CD14-positive monocyte (primary cell): ENCODE measurements at regions not wholly inside any gene's neighbourhood (a gene's known extent, or its start where the extent isn't known, plus 50 kb on each side); places are given as distances from the start of the nearest gene placed in this dataset.

Experiments used
- DNase-seq, 3 donors: peaks; one replicate each; pipeline ENCODE4 v3.0.0-alpha.2; 2011 to 2022
- H2AFZ ChIP-seq: 2 replicates; pipeline ENCODE4 v1.6.0; 2012; ENCODE audit warnings: mild to moderate bottlenecking, low read depth, low read length, inconsistent platforms; ENCODE audit not compliant: insufficient read depth, poor library complexity, severe bottlenecking
- H3K27ac ChIP-seq, 2 donors: 1 replicate in 1 of 2; 2 replicates in 1 of 2; pipeline ENCODE4 v1.5.1; 2012 to 2013; ENCODE audit warnings: low read length in 2 of 2, control low read depth in 1 of 2, inconsistent platforms in 1 of 2, low read depth in 1 of 2, mild to moderate bottlenecking in 1 of 2
- H3K27me3 ChIP-seq, 2 donors: one replicate each; pipeline versions ENCODE4 v1.6.0 to v1.6.1; 2011 to 2013; ENCODE audit warnings: low read length in 2 of 2; ENCODE audit not compliant: control insufficient read depth in 2 of 2, insufficient read depth in 2 of 2
- H3K36me3 ChIP-seq, 2 donors: replicated peaks in 1 of 2; 1 replicate in 1 of 2; 2 replicates in 1 of 2; pipeline versions ENCODE4 v1.5.1 to v1.6.1; 2012 to 2013; ENCODE audit warnings: low read length in 2 of 2, control low read depth in 1 of 2, inconsistent platforms in 1 of 2, mild to moderate bottlenecking in 1 of 2; ENCODE audit not compliant: insufficient read depth in 2 of 2, control insufficient read depth in 1 of 2
- H3K4me1 ChIP-seq, 2 donors: 1 replicate in 1 of 2; 2 replicates in 1 of 2; pipeline versions ENCODE4 v1.5.1 to v1.6.1; 2012 to 2013; ENCODE audit warnings: low read length in 2 of 2, control low read depth in 1 of 2, inconsistent platforms in 1 of 2, mild to moderate bottlenecking in 1 of 2, moderate library complexity in 1 of 2; ENCODE audit not compliant: insufficient read depth in 2 of 2, control insufficient read depth in 1 of 2
- H3K4me2 ChIP-seq: replicated peaks from 2 replicates; pipeline ENCODE3; 2012; ENCODE audit warnings: low read length, moderate library complexity, mild to moderate bottlenecking; ENCODE audit not compliant: poor library complexity, severe bottlenecking; ENCODE audit errors: extremely low read depth
- H3K4me3 ChIP-seq, 3 experiments: fragments of 200-600 bp in 1 of 3; sonication (generic) in 1 of 3; replicated peaks in 1 of 3; 1 replicate in 2 of 3; 2 replicates in 1 of 3; pipeline ENCODE4 v1.5.1; 2011 to 2013; ENCODE audit warnings: low read length in 3 of 3, mild to moderate bottlenecking in 3 of 3, control low read depth in 2 of 3, low read depth in 2 of 3, inconsistent platforms in 1 of 3, moderate library complexity in 1 of 3
- H3K79me2 ChIP-seq: 2 replicates; pipeline ENCODE4 v1.6.0; 2012; ENCODE audit warnings: mild to moderate bottlenecking, control low read depth, inconsistent platforms, low read length, moderate library complexity; ENCODE audit not compliant: insufficient read depth
- H3K9ac ChIP-seq: 2 replicates; pipeline ENCODE4 v1.6.0; 2017; ENCODE audit warnings: low read length, mild to moderate bottlenecking; ENCODE audit not compliant: insufficient read depth, poor library complexity, severe bottlenecking
- H3K9me3 ChIP-seq, 2 donors: replicated peaks in 1 of 2; 1 replicate in 1 of 2; 2 replicates in 1 of 2; pipeline versions ENCODE4 v1.5.1 to v1.6.1; 2012 to 2013; ENCODE audit warnings: low read length in 2 of 2, control low read depth in 1 of 2; ENCODE audit not compliant: control insufficient read depth in 1 of 2, insufficient read depth in 1 of 2
- H4K20me1 ChIP-seq: 2 replicates; pipeline ENCODE4 v1.6.0; 2012; ENCODE audit warnings: mild to moderate bottlenecking, low read length, control low read depth, moderate library complexity; ENCODE audit not compliant: insufficient read depth
- H3K27ac Mint-ChIP-seq, 7 donors: one replicate each; pipeline ENCODE4 v1.8.0; 2020; ENCODE audit warnings: mild to moderate bottlenecking in 7 of 7, mixed read lengths in 7 of 7, moderate library complexity in 6 of 7, inconsistent platforms in 2 of 7
- H3K27me3 Mint-ChIP-seq, 3 donors: one replicate each; pipeline ENCODE4 v1.8.0; 2021 to 2022; ENCODE audit warnings: low read depth in 3 of 3, mild to moderate bottlenecking in 3 of 3, mixed read lengths in 3 of 3, moderate library complexity in 3 of 3, inconsistent platforms in 1 of 3
- H3K36me3 Mint-ChIP-seq, 2 donors: one replicate each; pipeline ENCODE4 v1.8.0; 2020; ENCODE audit warnings: mixed read lengths in 2 of 2, inconsistent platforms in 1 of 2, mild to moderate bottlenecking in 1 of 2
- H3K4me1 Mint-ChIP-seq: one replicate; pipeline ENCODE4 v1.8.0; 2020; ENCODE audit warnings: mild to moderate bottlenecking, mixed read lengths
- H3K4me3 Mint-ChIP-seq, 2 donors: one replicate each; pipeline ENCODE4 v1.8.0; 2020; ENCODE audit warnings: mild to moderate bottlenecking in 2 of 2, mixed read lengths in 2 of 2, moderate library complexity in 1 of 2
- H3K9me3 Mint-ChIP-seq, 7 donors: one replicate each; pipeline ENCODE4 v1.8.0; 2020 to 2022; ENCODE audit warnings: mixed read lengths in 7 of 7, mild to moderate bottlenecking in 6 of 7, moderate library complexity in 6 of 7, inconsistent platforms in 2 of 7
- WGBS: methylation state at CpG from one replicate; pipeline ENCODE4 v1.1.5; 2013; ENCODE audit warnings: missing lambda C conversion rate; ENCODE audit not compliant: insufficient coverage; 5-methylcytosine and 5-hydroxymethylcytosine counted together
- intact Hi-C, 2 donors: fragments of 100-400 bp; cut with micrococcal nuclease; formaldehyde crosslinking; loops; one replicate each; pipeline versions ENCODE4 v1.15.0 to v1.15.1; 2023
- TF ChIP-seq, protein P1 (sequence below): fragments of 200-600 bp; IDR thresholded peaks from one replicate; pipeline ENCODE4 v1.8.0; 2022; ENCODE audit warnings: antibody characterized with exemption, mild to moderate bottlenecking

DNA sequence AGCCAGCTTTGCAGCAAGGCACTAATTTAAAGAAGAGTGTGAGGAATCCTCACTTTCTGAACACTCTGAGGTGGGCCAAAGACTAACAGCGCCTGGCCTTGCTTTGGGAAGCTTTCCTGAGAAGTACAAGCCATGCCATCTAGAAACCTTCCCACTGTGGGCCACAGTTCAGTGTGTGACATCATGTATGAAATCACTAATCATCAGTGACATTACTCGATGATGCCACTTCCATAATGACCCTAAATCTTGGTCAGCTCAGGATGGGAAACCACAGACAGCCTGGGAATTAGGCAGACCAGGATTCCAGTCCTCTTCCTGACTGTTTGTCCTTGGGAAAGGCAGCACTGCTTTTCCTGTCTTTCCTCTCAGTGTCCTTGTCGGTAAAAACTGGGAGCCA lies 54.2 kb upstream of the HSPA9 start:
- DNase-seq = no peak
- Mint-ChIP-seq H3K4me1 (peaks cover 14% of the 10 kb centered on the region), H3K9me3 (peaks cover 0 to 12% (median 4%) of the 10 kb centered on the region in 7 donors), H3K4me3 (no peak overlapping the region), H3K27me3 (peaks cover 0 to 6% (median 5%) of the 10 kb centered on the region in 3 donors), H3K36me3 (no peaks in the 10 kb centered on the region), H3K27ac (no peak overlapping the region)
- H3K9me3 ChIP-seq = no peaks in the 10 kb centered on the region
- H3K79me2 ChIP-seq = no peaks in the 10 kb centered on the region
- no peaks in the 10 kb centered on the region for H4K20me1 ChIP-seq
- TF ChIP-seq, protein P1, sequence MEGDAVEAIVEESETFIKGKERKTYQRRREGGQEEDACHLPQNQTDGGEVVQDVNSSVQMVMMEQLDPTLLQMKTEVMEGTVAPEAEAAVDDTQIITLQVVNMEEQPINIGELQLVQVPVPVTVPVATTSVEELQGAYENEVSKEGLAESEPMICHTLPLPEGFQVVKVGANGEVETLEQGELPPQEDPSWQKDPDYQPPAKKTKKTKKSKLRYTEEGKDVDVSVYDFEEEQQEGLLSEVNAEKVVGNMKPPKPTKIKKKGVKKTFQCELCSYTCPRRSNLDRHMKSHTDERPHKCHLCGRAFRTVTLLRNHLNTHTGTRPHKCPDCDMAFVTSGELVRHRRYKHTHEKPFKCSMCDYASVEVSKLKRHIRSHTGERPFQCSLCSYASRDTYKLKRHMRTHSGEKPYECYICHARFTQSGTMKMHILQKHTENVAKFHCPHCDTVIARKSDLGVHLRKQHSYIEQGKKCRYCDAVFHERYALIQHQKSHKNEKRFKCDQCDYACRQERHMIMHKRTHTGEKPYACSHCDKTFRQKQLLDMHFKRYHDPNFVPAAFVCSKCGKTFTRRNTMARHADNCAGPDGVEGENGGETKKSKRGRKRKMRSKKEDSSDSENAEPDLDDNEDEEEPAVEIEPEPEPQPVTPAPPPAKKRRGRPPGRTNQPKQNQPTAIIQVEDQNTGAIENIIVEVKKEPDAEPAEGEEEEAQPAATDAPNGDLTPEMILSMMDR = no peak
- no peaks in the 10 kb centered on the region for H3K27me3 ChIP-seq
- H3K4me1 ChIP-seq = peaks cover 5 to 7% of the 10 kb centered on the region in 2 donors
- 84% methylated on average over 3 of the region's 3 CpGs for WGBS
- H3K27ac ChIP-seq = no peak overlapping the region
- H2AFZ ChIP-seq = no peak overlapping the region
- no peak overlapping the region for H3K4me3 ChIP-seq
- H3K9ac ChIP-seq = no peak overlapping the region
- no peak overlapping the region for H3K4me2 ChIP-seq
- intact Hi-C loops = no loop called here
- H3K36me3 ChIP-seq = no peaks in the 10 kb centered on the region

DNA sequence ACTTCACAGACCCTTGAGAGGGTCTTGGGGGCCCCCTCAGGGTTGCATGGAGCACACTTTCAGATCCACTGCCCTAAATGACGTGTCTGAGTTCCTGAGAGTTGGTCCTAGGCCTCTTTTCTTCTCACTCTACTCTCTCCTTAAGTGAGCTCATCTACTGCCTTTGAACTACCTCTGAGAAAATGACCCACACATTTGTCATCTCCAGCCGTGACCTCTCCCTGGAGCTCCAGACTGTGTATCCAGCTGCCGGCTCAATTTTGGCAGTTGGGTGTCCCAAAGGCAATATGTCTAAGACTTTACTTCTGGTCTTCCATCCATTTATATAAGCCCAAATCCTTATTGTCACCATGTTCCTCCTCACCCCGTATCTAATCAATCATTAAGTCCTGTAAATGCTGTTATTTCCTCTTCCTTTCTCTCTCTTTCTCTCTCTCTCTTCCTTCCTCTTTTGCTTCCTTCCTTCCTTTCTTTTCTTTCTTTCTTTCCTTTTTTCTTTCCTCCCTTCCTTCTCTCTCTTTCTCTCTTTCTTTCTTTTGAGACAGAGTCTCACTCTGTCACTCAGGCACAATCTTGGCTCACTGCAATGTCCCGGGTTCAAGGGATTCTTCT lies 51.2 kb upstream of the HSPA9 start:
- Histone ChIP-seq H3K4me1 (peaks cover 4 to 5% of the 10 kb centered on the region in 2 donors), H3K9ac (no peak overlapping the region), H3K36me3 (no peaks in the 10 kb centered on the region), H3K9me3 (no peaks in the 10 kb centered on the region), H4K20me1 (no peaks in the 10 kb centered on the region), H3K4me2 (no peak overlapping the region), H3K79me2 (no peaks in the 10 kb centered on the region), H3K27ac (no peak overlapping the region), H2AFZ (no peak overlapping the region), H3K4me3 (no peak overlapping the region), H3K27me3 (no peaks in the 10 kb centered on the region)
- WGBS = 83% methylated on average over 4 of the region's 5 CpGs
- Mint-ChIP-seq H3K4me1 (peaks cover 5% of the 10 kb centered on the region), H3K9me3 (peaks cover 0 to 9% (median 3%) of the 10 kb centered on the region in 7 donors), H3K4me3 (no peak overlapping the region), H3K36me3 (no peaks in the 10 kb centered on the region), H3K27me3 (peaks cover 3 to 9% (median 8%) of the 10 kb centered on the region in 3 donors), H3K27ac (peak overlapping the region in 4 of 7 donors; percentile 26 to 58 (median 38))
- intact Hi-C loops = no loop called here
- no peak for DNase-seq
- TF ChIP-seq, protein P1 = no peak
